ENCODE measurements at regions not wholly inside any gene's neighbourhood (a gene's known extent, or its start where the extent isn't known, plus 50 kb on each side); places are given as distances from the start of the nearest gene placed in this dataset.

- DNase-seq: no peak
These were observed 202.7 kb upstream of the MVB12B start for GRCh38 chr9:126123927-126124326.

GRCh38 chr9:126125177-126125576 is 201.5 kb upstream of the MVB12B start:
- no peak for DNase-seq

GRCh38 chr9:126125577-126125976 is 201.1 kb upstream of the MVB12B start:
- no peak for DNase-seq

- no peak for DNase-seq
These were observed 200.6 kb upstream of the MVB12B start for GRCh38 chr9:126125992-126126409.

- DNase-seq: no peak
These were observed 199.8 kb upstream of the MVB12B start for GRCh38 chr9:126126807-126127206.

GRCh38 chr9:126127591-126127990 is 199.0 kb upstream of the MVB12B start:
- no peak for DNase-seq

- DNase-seq: no peak
These were observed 198.0 kb upstream of the MVB12B start for GRCh38 chr9:126128494-126129142.

GRCh38 chr9:126131066-126132010 is 195.3 kb upstream of the MVB12B start:
- no peak for DNase-seq

- no peak for DNase-seq
These were observed 193.9 kb upstream of the MVB12B start for GRCh38 chr9:126132746-126133145.

GRCh38 chr9:126144196-126144595 is 182.4 kb upstream of the MVB12B start:
- no peak for DNase-seq

GRCh38 chr9:126144603-126145456 is 181.8 kb upstream of the MVB12B start:
- no peak for DNase-seq

- DNase-seq: no peak
These were observed 180.8 kb upstream of the MVB12B start for GRCh38 chr9:126145887-126146253.

GRCh38 chr9:126146254-126147145 is 180.1 kb upstream of the MVB12B start:
- no peak for DNase-seq

GRCh38 chr9:126147186-126147935 is 179.3 kb upstream of the MVB12B start:
- no peak for DNase-seq

- DNase-seq: no peak
These were observed 178.4 kb upstream of the MVB12B start for GRCh38 chr9:126147936-126148870.

GRCh38 chr9:126148994-126149393 is 177.6 kb upstream of the MVB12B start:
- no peak for DNase-seq

GRCh38 chr9:126149661-126150060 is 177.0 kb upstream of the MVB12B start:
- no peak for DNase-seq

GRCh38 chr9:126150411-126151030 is 176.1 kb upstream of the MVB12B start:
- no peak for DNase-seq
